ENCODE measurements at regions not wholly inside any gene's neighbourhood (a gene's known extent, or its start where the extent isn't known, plus 50 kb on each side); places are given as distances from the start of the nearest gene placed in this dataset.

DNA sequence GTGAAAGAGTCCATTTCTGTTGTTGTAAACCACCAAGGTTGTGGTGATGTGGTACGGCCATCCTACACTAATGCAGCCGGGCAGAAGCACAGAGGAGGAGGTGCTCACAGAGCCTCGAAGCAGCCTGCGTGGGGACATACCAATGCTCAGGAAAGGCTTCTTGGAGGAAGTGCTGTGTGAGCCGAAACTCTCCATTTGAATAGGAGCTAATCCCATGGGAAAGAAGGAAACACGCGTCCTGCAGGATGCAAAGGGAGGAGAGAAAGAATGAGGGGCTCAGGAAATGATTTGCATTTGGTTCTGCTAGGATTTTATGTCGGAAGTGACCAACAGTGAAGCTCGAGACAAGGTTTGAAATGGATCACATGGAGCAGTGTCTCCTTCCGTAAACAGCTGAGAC lies 477.9 kb upstream of the ANKRD30A start:
- 81 to 88% (median 83%) methylated on average over 10 of the region's 10 CpGs for WGBS, 5 donors
- intact Hi-C loops (cut with DNase I; ENCODE audit: low total_unique reads), result no loop called here
- TF ChIP-seq EP300 (IDR thresholded peaks at IDR 0.05), result no peak
- TF ChIP-seq POLR2AphosphoS5 (IDR thresholded peaks at IDR 0.05), result no peak
- TF ChIP-seq, protein P1, sequence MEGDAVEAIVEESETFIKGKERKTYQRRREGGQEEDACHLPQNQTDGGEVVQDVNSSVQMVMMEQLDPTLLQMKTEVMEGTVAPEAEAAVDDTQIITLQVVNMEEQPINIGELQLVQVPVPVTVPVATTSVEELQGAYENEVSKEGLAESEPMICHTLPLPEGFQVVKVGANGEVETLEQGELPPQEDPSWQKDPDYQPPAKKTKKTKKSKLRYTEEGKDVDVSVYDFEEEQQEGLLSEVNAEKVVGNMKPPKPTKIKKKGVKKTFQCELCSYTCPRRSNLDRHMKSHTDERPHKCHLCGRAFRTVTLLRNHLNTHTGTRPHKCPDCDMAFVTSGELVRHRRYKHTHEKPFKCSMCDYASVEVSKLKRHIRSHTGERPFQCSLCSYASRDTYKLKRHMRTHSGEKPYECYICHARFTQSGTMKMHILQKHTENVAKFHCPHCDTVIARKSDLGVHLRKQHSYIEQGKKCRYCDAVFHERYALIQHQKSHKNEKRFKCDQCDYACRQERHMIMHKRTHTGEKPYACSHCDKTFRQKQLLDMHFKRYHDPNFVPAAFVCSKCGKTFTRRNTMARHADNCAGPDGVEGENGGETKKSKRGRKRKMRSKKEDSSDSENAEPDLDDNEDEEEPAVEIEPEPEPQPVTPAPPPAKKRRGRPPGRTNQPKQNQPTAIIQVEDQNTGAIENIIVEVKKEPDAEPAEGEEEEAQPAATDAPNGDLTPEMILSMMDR (IDR thresholded peaks at IDR 0.05), result no peak
- TF ChIP-seq POLR2A (IDR thresholded peaks at IDR 0.05), result no peak

GRCh38 chr10:36640626-36641025 lies 484.8 kb upstream of the ANKRD30A start:
- Histone ChIP-seq H3K9me3 (no peaks in the 10 kb centered on the region), H3K4me1 (no peaks in the 10 kb centered on the region), H3K4me3 (no peak overlapping the region), H3K27ac (no peak overlapping the region), H3K36me3 (no peaks in the 10 kb centered on the region), H3K27me3 (peaks cover 0 to 4% (median 0%) of the 10 kb centered on the region in 3 donors)
- 85 to 95% (median 89%) methylated on average over 4 of the region's 4 CpGs for WGBS, 5 donors
- no peak for DNase-seq
- no peak for TF ChIP-seq EP300 (IDR thresholded peaks at IDR 0.05)
- TF ChIP-seq, protein P1 (IDR thresholded peaks at IDR 0.05), result no peak
- TF ChIP-seq POLR2A (IDR thresholded peaks at IDR 0.05), result no peak
- intact Hi-C loops (cut with DNase I; ENCODE audit: low total_unique reads), result no loop called here

More for the DNA sequence above, 477.9 kb upstream of the ANKRD30A start:
- Histone ChIP-seq H3K36me3 (no peaks in the 10 kb centered on the region), H3K4me1 (no peaks in the 10 kb centered on the region), H3K27me3 (no peaks in the 10 kb centered on the region), H3K4me3 (no peak overlapping the region), H3K9me3 (peaks cover 0 to 7% (median 4%) of the 10 kb centered on the region in 4 donors), H3K27ac (no peak overlapping the region)
- DNase-seq, result no peak

DNA sequence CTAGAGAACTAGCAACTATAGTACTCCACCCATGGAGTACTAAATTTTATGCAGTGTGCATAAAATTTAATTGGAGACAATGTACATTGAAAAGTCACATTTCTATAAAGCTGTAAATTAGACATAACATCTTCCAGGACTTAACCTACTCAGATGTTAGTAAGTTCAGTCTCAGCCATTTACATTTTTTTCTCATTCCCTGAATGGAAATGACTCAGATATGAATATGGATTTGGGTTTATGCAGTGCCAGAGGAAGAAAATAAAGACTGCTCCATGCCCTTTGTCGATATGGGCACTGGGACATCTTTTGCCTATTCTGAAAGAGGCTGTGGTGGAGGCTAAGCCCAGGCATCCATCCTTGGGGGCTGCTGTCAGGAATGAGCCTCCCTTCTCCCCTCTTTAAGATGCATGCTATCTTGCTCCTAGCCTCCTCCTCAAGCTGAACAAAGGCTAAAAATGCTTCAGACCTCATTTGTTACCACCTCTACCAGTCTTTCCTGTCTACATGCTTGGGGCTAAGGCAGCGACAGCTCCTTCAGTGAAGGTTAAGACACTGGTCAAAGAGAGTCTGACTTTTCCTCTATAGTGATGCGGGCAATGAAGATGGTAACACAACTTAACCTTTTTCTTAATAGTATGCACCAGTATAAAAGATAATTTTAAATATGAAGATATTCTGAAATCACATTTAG lies 486.8 kb upstream of the ANKRD30A start:
- no peaks in the 10 kb centered on the region for H3K9me3 ChIP-seq
- H3K27me3 ChIP-seq, result peaks cover 0 to 4% (median 0%) of the 10 kb centered on the region in 3 donors
- no peak overlapping the region for H3K27ac ChIP-seq
- no peak for DNase-seq
- intact Hi-C loops (cut with DNase I; ENCODE audit: low total_unique reads), result no loop called here
- WGBS, 5 donors, result 87 to 94% (median 92%) methylated on average over 3 of the region's 3 CpGs
- no peak overlapping the region for H3K4me3 ChIP-seq
- H3K4me1 ChIP-seq, result no peaks in the 10 kb centered on the region
- no peaks in the 10 kb centered on the region for H3K36me3 ChIP-seq
- no peak for TF ChIP-seq EP300 (IDR thresholded peaks at IDR 0.05)
- TF ChIP-seq, protein P1 (IDR thresholded peaks at IDR 0.05), result no peak

GRCh38 chr10:36636879-36637278 lies 488.5 kb upstream of the ANKRD30A start:
- no peaks in the 10 kb centered on the region for H3K36me3 ChIP-seq
- peaks cover 0 to 4% (median 0%) of the 10 kb centered on the region in 3 donors for H3K27me3 ChIP-seq
- intact Hi-C loops (cut with DNase I; ENCODE audit: low total_unique reads), result no loop called here
- TF ChIP-seq POLR2A (IDR thresholded peaks at IDR 0.05) (no peak), POLR2AphosphoS5 (IDR thresholded peaks at IDR 0.05) (no peak), EP300 (IDR thresholded peaks at IDR 0.05) (no peak)
- TF ChIP-seq, protein P1 (IDR thresholded peaks at IDR 0.05), result no peak
- no peak overlapping the region for H3K27ac ChIP-seq
- no peaks in the 10 kb centered on the region for H3K4me1 ChIP-seq
- peaks cover 0 to 4% (median 0%) of the 10 kb centered on the region in 4 donors for H3K9me3 ChIP-seq
- DNase-seq, result no peak
- H3K4me3 ChIP-seq, result no peak overlapping the region
- WGBS, 5 donors, result 64 to 69% (median 64%) methylated on average over 2 of the region's 2 CpGs
